DND-41 (cell line): ENCODE measurements at regions not wholly inside any gene's neighbourhood (a gene's known extent, or its start where the extent isn't known, plus 50 kb on each side); places are given as distances from the start of the nearest gene placed in this dataset.

Source experiments
- EZH2 ChIP-seq: IDR thresholded peaks from 3 replicates; pipeline ENCODE4 v1.6.1; 2012; ENCODE audit warnings: borderline replicate concordance, low read depth, mild to moderate bottlenecking, moderate library complexity, low read length, inconsistent platforms; ENCODE audit not compliant: severe bottlenecking
- TF ChIP-seq, protein P1 (sequence below): IDR thresholded peaks from 2 replicates; pipeline ENCODE4 v1.5.1; 2012; ENCODE audit warnings: borderline replicate concordance, low read length, moderate library complexity, mild to moderate bottlenecking; ENCODE audit not compliant: poor library complexity, severe bottlenecking; ENCODE audit errors: extremely low read depth

DNA sequence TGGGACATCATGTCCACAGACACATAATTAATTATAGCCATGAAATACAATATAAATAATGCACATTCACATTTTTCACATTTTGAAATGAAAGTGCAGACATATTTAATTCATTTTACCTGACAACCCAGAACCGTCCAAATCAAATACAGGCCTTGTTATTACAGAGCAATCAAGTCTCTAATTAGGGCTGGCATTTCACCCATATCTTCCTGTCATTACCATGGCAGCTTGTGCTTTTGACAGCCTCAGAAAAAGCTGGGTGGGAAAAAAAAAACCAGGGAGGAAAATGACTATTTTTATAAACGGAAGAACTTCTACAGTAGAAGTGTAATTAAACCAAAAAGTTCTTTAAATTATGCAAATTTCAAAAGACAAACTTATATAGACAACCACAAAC is 436.4 kb downstream of the FBXO15 start:
- TF ChIP-seq, protein P1, sequence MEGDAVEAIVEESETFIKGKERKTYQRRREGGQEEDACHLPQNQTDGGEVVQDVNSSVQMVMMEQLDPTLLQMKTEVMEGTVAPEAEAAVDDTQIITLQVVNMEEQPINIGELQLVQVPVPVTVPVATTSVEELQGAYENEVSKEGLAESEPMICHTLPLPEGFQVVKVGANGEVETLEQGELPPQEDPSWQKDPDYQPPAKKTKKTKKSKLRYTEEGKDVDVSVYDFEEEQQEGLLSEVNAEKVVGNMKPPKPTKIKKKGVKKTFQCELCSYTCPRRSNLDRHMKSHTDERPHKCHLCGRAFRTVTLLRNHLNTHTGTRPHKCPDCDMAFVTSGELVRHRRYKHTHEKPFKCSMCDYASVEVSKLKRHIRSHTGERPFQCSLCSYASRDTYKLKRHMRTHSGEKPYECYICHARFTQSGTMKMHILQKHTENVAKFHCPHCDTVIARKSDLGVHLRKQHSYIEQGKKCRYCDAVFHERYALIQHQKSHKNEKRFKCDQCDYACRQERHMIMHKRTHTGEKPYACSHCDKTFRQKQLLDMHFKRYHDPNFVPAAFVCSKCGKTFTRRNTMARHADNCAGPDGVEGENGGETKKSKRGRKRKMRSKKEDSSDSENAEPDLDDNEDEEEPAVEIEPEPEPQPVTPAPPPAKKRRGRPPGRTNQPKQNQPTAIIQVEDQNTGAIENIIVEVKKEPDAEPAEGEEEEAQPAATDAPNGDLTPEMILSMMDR = no peak
- no peak for TF ChIP-seq EZH2
